Chondrocyte (in vitro differentiated cells): ENCODE measurements at regions not wholly inside any gene's neighbourhood (a gene's known extent, or its start where the extent isn't known, plus 50 kb on each side); places are given as distances from the start of the nearest gene placed in this dataset.

Source experiments
- DNase-seq: peaks from one replicate; pipeline ENCODE4 v3.0.0; 2021; ENCODE audit warnings: mixed read lengths, low spot score
- H3K27ac Mint-ChIP-seq: one replicate; pipeline ENCODE4 v1.8.0; 2021; ENCODE audit warnings: mild to moderate bottlenecking, moderate library complexity, mixed read lengths; ENCODE audit not compliant: unreplicated experiment
- H3K27me3 Mint-ChIP-seq: 2 replicates; pipeline ENCODE4 v1.8.0; 2021; ENCODE audit warnings: low read depth, mixed read lengths
- H3K36me3 Mint-ChIP-seq: 2 replicates; pipeline ENCODE4 v1.8.0; 2021; ENCODE audit warnings: low read depth, mixed read lengths
- H3K4me1 Mint-ChIP-seq: 2 replicates; pipeline ENCODE4 v1.8.0; 2021; ENCODE audit warnings: low read depth, mild to moderate bottlenecking, mixed read lengths
- H3K4me3 Mint-ChIP-seq: one replicate; pipeline ENCODE4 v1.8.0; 2021; ENCODE audit warnings: mild to moderate bottlenecking, moderate library complexity, mixed read lengths; ENCODE audit not compliant: unreplicated experiment
- H3K9me3 Mint-ChIP-seq: 2 replicates; pipeline ENCODE4 v1.8.0; 2021; ENCODE audit warnings: low read depth, mixed read lengths
- TF ChIP-seq, protein P1 (sequence below): fragments of 200-600 bp; sonication (generic); IDR thresholded peaks from 2 replicates; pipeline ENCODE4 v1.5.0; 2021; ENCODE audit warnings: antibody characterized with exemption, mild to moderate bottlenecking, moderate library complexity

DNA sequence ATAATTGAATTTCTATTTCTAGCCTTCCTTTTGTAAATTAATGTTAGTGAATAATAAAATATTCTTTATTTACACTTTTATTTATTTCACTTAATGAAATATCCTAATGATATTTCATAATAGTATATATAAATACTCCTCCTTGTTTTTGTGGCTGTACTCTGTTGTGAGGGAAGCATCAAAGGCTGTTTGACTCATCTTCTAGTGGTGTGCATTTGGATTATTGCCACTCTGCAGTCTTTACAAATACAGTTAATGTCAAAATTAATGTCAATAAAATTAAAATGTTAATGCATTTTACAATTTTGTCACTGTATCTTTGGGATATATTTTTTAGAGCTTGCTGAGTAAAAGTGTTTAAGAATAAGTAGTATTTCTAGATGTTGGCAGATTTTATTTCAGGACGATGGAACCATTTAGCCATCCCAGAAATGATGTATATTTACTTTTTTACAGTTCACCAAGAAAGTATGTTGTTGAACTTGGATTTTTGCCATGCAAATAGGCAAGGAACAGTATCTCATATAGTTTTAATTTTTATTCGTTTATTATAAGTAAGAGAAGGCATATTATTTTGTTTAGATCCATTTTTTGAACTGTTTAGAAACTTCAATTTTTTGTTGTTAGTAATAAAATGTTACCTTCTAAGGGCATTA is 281.2 kb upstream of the SLITRK6 start:
- no peak overlapping the region for H3K27ac Mint-ChIP-seq
- no peak for DNase-seq

DNA sequence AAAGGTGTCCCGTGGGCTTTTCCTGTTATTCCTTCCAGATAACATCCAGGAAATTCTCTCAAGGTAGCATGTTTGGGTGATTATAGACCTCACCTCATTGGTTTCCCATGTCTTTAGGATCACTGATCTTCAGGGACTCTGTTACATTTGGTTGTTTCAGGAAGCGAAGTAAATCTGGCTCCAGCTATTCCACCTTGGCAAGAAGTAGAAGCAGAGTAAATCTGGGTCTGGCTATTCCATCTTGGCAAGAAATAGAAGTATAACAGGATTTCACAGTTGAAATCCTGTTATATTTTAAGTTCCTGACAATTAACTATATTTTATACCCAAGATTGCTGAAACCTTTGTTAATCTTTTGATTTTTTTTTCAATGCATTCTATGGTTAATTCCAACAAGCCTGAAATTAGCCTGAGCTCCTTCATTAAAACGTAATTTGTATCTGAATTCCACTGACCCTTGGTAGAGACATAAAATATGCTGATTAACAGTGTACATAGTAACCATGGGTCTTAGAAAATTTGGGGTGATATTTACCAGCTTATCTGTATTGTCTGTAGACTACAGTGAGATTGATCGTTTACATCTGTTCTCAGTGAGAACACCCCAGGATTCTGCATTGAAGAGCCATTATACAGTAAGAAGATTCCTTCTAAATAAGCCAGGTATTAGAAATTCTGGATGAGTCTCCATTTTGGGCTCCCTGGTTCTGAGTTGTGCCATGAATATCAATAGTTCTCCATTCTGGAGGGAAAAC is 267.6 kb upstream of the SLITRK6 start:
- Mint-ChIP-seq H3K27ac (no peak overlapping the region), H3K27me3 (no peaks in the 10 kb centered on the region)

More for the DNA sequence above, 281.2 kb upstream of the SLITRK6 start:
- Mint-ChIP-seq H3K36me3 (no peaks in the 10 kb centered on the region), H3K27me3 (no peaks in the 10 kb centered on the region), H3K4me1 (peaks cover 2% of the 10 kb centered on the region), H3K9me3 (no peaks in the 10 kb centered on the region), H3K4me3 (no peak overlapping the region)
- TF ChIP-seq, protein P1, sequence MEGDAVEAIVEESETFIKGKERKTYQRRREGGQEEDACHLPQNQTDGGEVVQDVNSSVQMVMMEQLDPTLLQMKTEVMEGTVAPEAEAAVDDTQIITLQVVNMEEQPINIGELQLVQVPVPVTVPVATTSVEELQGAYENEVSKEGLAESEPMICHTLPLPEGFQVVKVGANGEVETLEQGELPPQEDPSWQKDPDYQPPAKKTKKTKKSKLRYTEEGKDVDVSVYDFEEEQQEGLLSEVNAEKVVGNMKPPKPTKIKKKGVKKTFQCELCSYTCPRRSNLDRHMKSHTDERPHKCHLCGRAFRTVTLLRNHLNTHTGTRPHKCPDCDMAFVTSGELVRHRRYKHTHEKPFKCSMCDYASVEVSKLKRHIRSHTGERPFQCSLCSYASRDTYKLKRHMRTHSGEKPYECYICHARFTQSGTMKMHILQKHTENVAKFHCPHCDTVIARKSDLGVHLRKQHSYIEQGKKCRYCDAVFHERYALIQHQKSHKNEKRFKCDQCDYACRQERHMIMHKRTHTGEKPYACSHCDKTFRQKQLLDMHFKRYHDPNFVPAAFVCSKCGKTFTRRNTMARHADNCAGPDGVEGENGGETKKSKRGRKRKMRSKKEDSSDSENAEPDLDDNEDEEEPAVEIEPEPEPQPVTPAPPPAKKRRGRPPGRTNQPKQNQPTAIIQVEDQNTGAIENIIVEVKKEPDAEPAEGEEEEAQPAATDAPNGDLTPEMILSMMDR = no peak

DNA sequence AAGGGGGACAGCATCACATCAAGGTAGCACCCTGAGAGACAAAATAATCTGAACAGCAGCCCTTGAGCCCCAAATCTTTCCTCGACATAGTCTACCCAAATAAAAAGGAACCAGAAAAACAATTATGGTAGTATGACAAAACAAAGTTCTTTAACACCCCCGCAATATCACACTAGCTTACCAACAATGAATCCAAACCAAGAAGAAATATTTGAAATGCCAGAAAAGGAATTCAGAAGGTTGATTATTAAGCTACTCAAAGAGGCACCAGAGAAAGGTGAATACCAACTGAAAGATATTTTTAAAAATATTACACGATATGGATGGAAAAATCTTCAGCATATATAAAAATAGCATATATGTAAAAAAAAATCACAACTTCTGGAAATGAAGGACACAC is 252.9 kb upstream of the SLITRK6 start:
- no peak overlapping the region for H3K4me3 Mint-ChIP-seq

More for the DNA sequence above, 267.6 kb upstream of the SLITRK6 start:
- Mint-ChIP-seq H3K4me3 (no peak overlapping the region), H3K4me1 (no peaks in the 10 kb centered on the region), H3K9me3 (no peaks in the 10 kb centered on the region), H3K36me3 (no peaks in the 10 kb centered on the region)
- TF ChIP-seq, protein P1 = no peak
- no peak for DNase-seq

DNA sequence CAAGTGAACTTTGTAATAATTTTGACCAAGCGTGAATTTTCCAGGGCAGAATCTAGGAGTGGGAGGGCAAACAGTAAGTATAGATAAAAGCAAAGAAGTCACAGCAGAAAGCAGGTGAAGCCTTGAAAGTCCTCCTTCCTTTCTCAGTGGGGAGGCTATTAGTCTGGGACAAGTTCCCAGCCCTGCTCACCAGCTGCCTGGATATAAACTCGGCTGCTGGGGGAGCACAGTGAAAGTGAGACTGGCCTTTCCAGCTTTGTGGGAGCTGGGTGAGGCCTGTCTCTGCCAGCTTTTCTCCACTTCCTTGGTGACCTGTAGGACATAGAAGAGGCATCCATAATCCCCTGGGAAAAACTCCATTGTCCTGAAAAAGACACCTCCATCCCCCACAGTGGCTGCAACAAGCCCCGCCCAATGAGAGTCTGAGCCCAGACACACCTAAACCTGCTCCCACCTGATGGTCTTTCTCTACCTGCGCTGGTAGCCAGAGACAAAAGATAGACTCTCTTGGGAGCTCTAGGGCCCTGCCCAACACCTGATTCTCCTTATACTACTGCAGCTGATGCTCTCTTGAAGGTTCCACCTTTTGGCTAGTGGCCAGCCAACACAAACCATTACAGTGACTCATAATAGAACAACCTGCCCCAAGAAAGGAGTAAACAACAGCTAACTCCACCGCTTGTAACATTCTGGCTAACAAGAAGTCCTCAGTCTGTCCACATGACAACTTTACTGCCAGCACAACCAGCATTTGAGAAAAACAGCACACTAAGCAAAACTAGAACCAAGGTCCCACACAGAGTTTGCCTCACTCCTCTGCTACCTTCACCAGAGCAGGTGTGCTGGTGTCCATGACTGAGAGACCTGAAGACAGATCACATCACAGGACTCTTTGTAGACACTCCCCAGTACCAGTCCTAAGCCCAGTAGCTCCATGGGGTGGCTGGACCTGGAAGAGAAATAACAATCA is 252.2 kb upstream of the SLITRK6 start:
- H3K4me3 Mint-ChIP-seq = no peak overlapping the region
- H3K27ac Mint-ChIP-seq = no peak overlapping the region
- no peak for DNase-seq
- peaks cover 2% of the 10 kb centered on the region for H3K36me3 Mint-ChIP-seq
- TF ChIP-seq, protein P1 = no peak
- H3K4me1 Mint-ChIP-seq = no peaks in the 10 kb centered on the region
- H3K9me3 Mint-ChIP-seq = peaks cover 7% of the 10 kb centered on the region
- no peaks in the 10 kb centered on the region for H3K27me3 Mint-ChIP-seq

More for the DNA sequence above, 252.9 kb upstream of the SLITRK6 start:
- H3K27ac Mint-ChIP-seq = no peak overlapping the region
- TF ChIP-seq, protein P1 = no peak
- H3K27me3 Mint-ChIP-seq = no peaks in the 10 kb centered on the region
- H3K9me3 Mint-ChIP-seq = peaks cover 7% of the 10 kb centered on the region
- DNase-seq = no peak
- peaks cover 2% of the 10 kb centered on the region for H3K36me3 Mint-ChIP-seq
- no peaks in the 10 kb centered on the region for H3K4me1 Mint-ChIP-seq

DNA sequence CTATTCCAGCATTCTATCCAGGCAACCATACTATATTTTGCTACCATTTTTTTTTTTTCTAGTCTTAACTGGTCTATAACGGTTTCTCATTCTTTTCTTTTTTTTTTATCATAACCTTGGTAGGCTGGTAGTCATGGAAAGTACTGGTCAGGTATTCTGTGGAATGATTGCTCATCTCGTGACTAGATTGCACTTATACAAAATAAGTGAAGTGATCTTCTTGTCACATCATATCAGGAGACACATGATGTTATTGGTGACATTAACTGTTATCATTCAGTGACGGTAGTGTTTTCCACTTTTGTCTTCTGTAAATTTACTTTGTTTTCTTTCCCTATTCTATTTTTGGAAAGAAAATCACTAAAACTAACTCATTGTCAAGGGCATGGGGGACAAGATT is 239.3 kb upstream of the SLITRK6 start:
- DNase-seq = no peak
- Mint-ChIP-seq H3K4me3 (no peak overlapping the region), H3K27ac (no peak overlapping the region), H3K36me3 (no peaks in the 10 kb centered on the region), H3K27me3 (no peaks in the 10 kb centered on the region), H3K9me3 (peaks cover 3% of the 10 kb centered on the region), H3K4me1 (no peaks in the 10 kb centered on the region)
- TF ChIP-seq, protein P1 = no peak
